ENCODE measurements at regions not wholly inside any gene's neighbourhood (a gene's known extent, or its start where the extent isn't known, plus 50 kb on each side); places are given as distances from the start of the nearest gene placed in this dataset.

GRCh38 chr7:26046150-26046549 is 105.8 kb upstream of the NFE2L3 start:
- no peak overlapping the region for H3K27ac Mint-ChIP-seq
- DNase-seq = no peak
- H3K4me1 Mint-ChIP-seq = no peaks in the 10 kb centered on the region
- H3K27me3 Mint-ChIP-seq = peaks cover 35% of the 10 kb centered on the region
- H3K36me3 Mint-ChIP-seq (ENCODE audit: low read depth) = no peaks in the 10 kb centered on the region
- H3K4me3 Mint-ChIP-seq = no peak overlapping the region
- intact Hi-C loops (cut with micrococcal nuclease) = no loop called here
- no peaks in the 10 kb centered on the region for H3K9me3 Mint-ChIP-seq

- Mint-ChIP-seq H3K9me3 (no peaks in the 10 kb centered on the region), H3K4me3 (no peak overlapping the region), H3K27me3 (peaks cover 38% of the 10 kb centered on the region), H3K27ac (no peak overlapping the region), H3K4me1 (no peaks in the 10 kb centered on the region), H3K36me3 (ENCODE audit: low read depth) (no peaks in the 10 kb centered on the region)
- no peak for DNase-seq
- intact Hi-C loops (cut with micrococcal nuclease) = no loop called here
Observed at GRCh38 chr7:26046878-26047277, 105.1 kb upstream of the NFE2L3 start.

- Mint-ChIP-seq H3K4me3 (no peak overlapping the region), H3K4me1 (no peaks in the 10 kb centered on the region), H3K27ac (no peak overlapping the region), H3K27me3 (peaks cover 40% of the 10 kb centered on the region), H3K36me3 (ENCODE audit: low read depth) (no peaks in the 10 kb centered on the region), H3K9me3 (no peaks in the 10 kb centered on the region)
- intact Hi-C loops (cut with micrococcal nuclease) = no loop called here
- no peak for DNase-seq
Observed at GRCh38 chr7:26048663-26049062, 103.3 kb upstream of the NFE2L3 start.

- DNase-seq = no peak
- no peaks in the 10 kb centered on the region for H3K36me3 Mint-ChIP-seq (ENCODE audit: low read depth)
- H3K4me1 Mint-ChIP-seq = no peaks in the 10 kb centered on the region
- intact Hi-C loops (cut with micrococcal nuclease) = no loop called here
- H3K4me3 Mint-ChIP-seq = no peak overlapping the region
- H3K27ac Mint-ChIP-seq = no peak overlapping the region
- H3K9me3 Mint-ChIP-seq = no peaks in the 10 kb centered on the region
- H3K27me3 Mint-ChIP-seq = peaks cover 36% of the 10 kb centered on the region
Observed at GRCh38 chr7:26049081-26049480, 102.9 kb upstream of the NFE2L3 start.

GRCh38 chr7:26051021-26051420 is 101.0 kb upstream of the NFE2L3 start:
- no peak overlapping the region for H3K27ac Mint-ChIP-seq
- intact Hi-C loops (cut with micrococcal nuclease) = no loop called here
- no peaks in the 10 kb centered on the region for H3K4me1 Mint-ChIP-seq
- no peaks in the 10 kb centered on the region for H3K36me3 Mint-ChIP-seq (ENCODE audit: low read depth)
- no peak for DNase-seq
- H3K27me3 Mint-ChIP-seq = peaks cover 32% of the 10 kb centered on the region
- no peak overlapping the region for H3K4me3 Mint-ChIP-seq
- H3K9me3 Mint-ChIP-seq = no peaks in the 10 kb centered on the region

- Mint-ChIP-seq H3K4me1 (no peaks in the 10 kb centered on the region), H3K4me3 (no peak overlapping the region), H3K27me3 (peaks cover 36% of the 10 kb centered on the region), H3K27ac (no peak overlapping the region), H3K36me3 (ENCODE audit: low read depth) (no peaks in the 10 kb centered on the region), H3K9me3 (no peaks in the 10 kb centered on the region)
- intact Hi-C loops (cut with micrococcal nuclease) = no loop called here
- no peak for DNase-seq
Observed at GRCh38 chr7:26052706-26053105, 99.3 kb upstream of the NFE2L3 start.

GRCh38 chr7:26054386-26054785 is 97.6 kb upstream of the NFE2L3 start:
- no peaks in the 10 kb centered on the region for H3K4me1 Mint-ChIP-seq
- H3K27ac Mint-ChIP-seq = no peak overlapping the region
- peaks cover 35% of the 10 kb centered on the region for H3K27me3 Mint-ChIP-seq
- no peak for DNase-seq
- H3K36me3 Mint-ChIP-seq (ENCODE audit: low read depth) = no peaks in the 10 kb centered on the region
- intact Hi-C loops (cut with micrococcal nuclease) = no loop called here
- no peak overlapping the region for H3K4me3 Mint-ChIP-seq
- no peaks in the 10 kb centered on the region for H3K9me3 Mint-ChIP-seq

GRCh38 chr7:26055241-26055640 is 96.8 kb upstream of the NFE2L3 start:
- DNase-seq = no peak
- Mint-ChIP-seq H3K9me3 (no peaks in the 10 kb centered on the region), H3K36me3 (ENCODE audit: low read depth) (no peaks in the 10 kb centered on the region), H3K27ac (no peak overlapping the region), H3K4me1 (no peaks in the 10 kb centered on the region), H3K27me3 (peaks cover 30% of the 10 kb centered on the region), H3K4me3 (no peak overlapping the region)
- intact Hi-C loops (cut with micrococcal nuclease) = no loop called here

GRCh38 chr7:26060733-26061677 is 91.0 kb upstream of the NFE2L3 start:
- Mint-ChIP-seq H3K4me3 (no peak overlapping the region), H3K36me3 (ENCODE audit: low read depth) (no peaks in the 10 kb centered on the region), H3K27me3 (peaks cover 19% of the 10 kb centered on the region), H3K27ac (no peak overlapping the region), H3K4me1 (peaks cover 5% of the 10 kb centered on the region), H3K9me3 (no peaks in the 10 kb centered on the region)
- no peak for DNase-seq
- intact Hi-C loops (cut with micrococcal nuclease) = loop anchor here (1.0 kb wide), 1 partner anchor 168 kb away; no protein-coding TSS in a partner anchor

GRCh38 chr7:26061678-26062603 is 90.1 kb upstream of the NFE2L3 start:
- peaks cover 24% of the 10 kb centered on the region for H3K27me3 Mint-ChIP-seq
- no peak overlapping the region for H3K4me3 Mint-ChIP-seq
- no peaks in the 10 kb centered on the region for H3K9me3 Mint-ChIP-seq
- intact Hi-C loops (cut with micrococcal nuclease) = loop anchor here (1.0 kb wide), 1 partner anchor 169 kb away; no protein-coding TSS in a partner anchor
- peaks cover 5% of the 10 kb centered on the region for H3K4me1 Mint-ChIP-seq
- no peaks in the 10 kb centered on the region for H3K36me3 Mint-ChIP-seq (ENCODE audit: low read depth)
- DNase-seq = peak; percentile 91
- no peak overlapping the region for H3K27ac Mint-ChIP-seq

- Mint-ChIP-seq H3K4me3 (no peak overlapping the region), H3K27me3 (peaks cover 20% of the 10 kb centered on the region), H3K36me3 (ENCODE audit: low read depth) (no peaks in the 10 kb centered on the region), H3K4me1 (peaks cover 5% of the 10 kb centered on the region), H3K9me3 (no peaks in the 10 kb centered on the region), H3K27ac (no peak overlapping the region)
- intact Hi-C loops (cut with micrococcal nuclease) = no loop called here
- DNase-seq = no peak
Observed at GRCh38 chr7:26065652-26066051, 86.3 kb upstream of the NFE2L3 start.

- intact Hi-C loops (cut with micrococcal nuclease) = no loop called here
- Mint-ChIP-seq H3K27ac (no peak overlapping the region), H3K27me3 (peaks cover 22% of the 10 kb centered on the region), H3K9me3 (no peaks in the 10 kb centered on the region), H3K36me3 (ENCODE audit: low read depth) (no peaks in the 10 kb centered on the region), H3K4me1 (no peaks in the 10 kb centered on the region), H3K4me3 (no peak overlapping the region)
- DNase-seq = no peak
Observed at GRCh38 chr7:26066736-26067135, 85.3 kb upstream of the NFE2L3 start.

- Mint-ChIP-seq H3K4me3 (no peak overlapping the region), H3K4me1 (no peaks in the 10 kb centered on the region), H3K27me3 (peaks cover 26% of the 10 kb centered on the region), H3K27ac (no peak overlapping the region), H3K9me3 (no peaks in the 10 kb centered on the region), H3K36me3 (ENCODE audit: low read depth) (no peaks in the 10 kb centered on the region)
- no peak for DNase-seq
- intact Hi-C loops (cut with micrococcal nuclease) = no loop called here
Observed at GRCh38 chr7:26070290-26070689, 81.7 kb upstream of the NFE2L3 start.

All from activated CD4-positive, alpha-beta T cell treated with anti-CD3 and anti-CD28 coated beads, Interleukin-2, amount 10 ng/mL, durations not matched to agents 24 days and 14 days (primary cell).